Upper lobe of left lung (tissue), 4 donors: ENCODE measurements at regions not wholly inside any gene's neighbourhood (a gene's known extent, or its start where the extent isn't known, plus 50 kb on each side); places are given as distances from the start of the nearest gene placed in this dataset.

ENCODE experiments used
- CTCF ChIP-seq, 6 experiments: fragments of 450-650 bp in 4 of 6; fragments of 200-600 bp in 2 of 6; sonication (generic) in 2 of 6; IDR thresholded peaks; one replicate each; pipeline ENCODE4 v1.5.1; 2016 to 2019; ENCODE audit warnings: antibody characterized with exemption in 6 of 6
- EP300 ChIP-seq, 4 donors: sonication (generic); formaldehyde crosslinking; IDR thresholded peaks; one replicate each; pipeline ENCODE4 v1.5.1; 2017; ENCODE audit warnings: antibody characterized with exemption in 4 of 4, control low read depth in 2 of 4
- POLR2A ChIP-seq, 4 donors: fragments of 450-650 bp; IDR thresholded peaks; one replicate each; pipeline ENCODE4 v1.5.1; 2016 to 2017; ENCODE audit warnings: antibody characterized with exemption in 4 of 4, mild to moderate bottlenecking in 2 of 4
- POLR2AphosphoS5 ChIP-seq, 2 donors: sonication (generic); formaldehyde crosslinking; IDR thresholded peaks; one replicate each; pipeline ENCODE4 v1.5.1; 2017; ENCODE audit warnings: antibody characterized with exemption in 2 of 2

DNA sequence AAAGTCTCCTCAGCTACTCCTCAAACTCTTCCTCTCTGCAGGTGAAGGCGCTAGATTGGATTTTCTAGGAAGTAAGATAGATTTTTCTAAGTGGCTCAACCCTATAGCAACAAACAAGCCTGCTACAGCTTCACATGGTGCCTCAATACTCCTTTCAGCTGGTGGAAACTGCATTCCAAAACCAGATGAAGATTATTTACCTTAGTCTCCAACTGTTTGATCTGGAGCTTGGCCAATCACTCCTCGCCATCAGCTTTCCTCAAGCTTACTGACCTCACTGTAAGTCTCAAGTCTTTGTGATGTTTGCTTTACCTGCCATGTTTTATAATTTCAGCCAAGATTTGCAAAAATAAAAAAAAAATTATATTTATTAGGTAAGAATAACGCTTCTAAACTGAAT is 622.4 kb downstream of the CHSY3 start:
- TF ChIP-seq CTCF (IDR thresholded peaks at IDR 0.05) (no peak), EP300 (IDR thresholded peaks at IDR 0.05) (no peak), POLR2AphosphoS5 (IDR thresholded peaks at IDR 0.05) (no peak), POLR2A (IDR thresholded peaks at IDR 0.05) (no peak)
